ENCODE measurements at regions not wholly inside any gene's neighbourhood (a gene's known extent, or its start where the extent isn't known, plus 50 kb on each side); places are given as distances from the start of the nearest gene placed in this dataset.

- peaks cover 20% of the 10 kb centered on the region for H3K4me1 ChIP-seq (ENCODE audit: low read depth, poor library complexity, severe bottlenecking)
- no peak for TF ChIP-seq CTCF (conservative IDR thresholded peaks at IDR 0.05; ENCODE audit: low read depth, low read length)
- no peak overlapping the region for H3K4me3 ChIP-seq (IDR thresholded peaks at IDR 0.05; ENCODE audit: insufficient read depth, low read depth, low read length)
- no peak overlapping the region for H2AFZ ChIP-seq (ENCODE audit: low read depth)
- no peaks in the 10 kb centered on the region for H4K20me1 ChIP-seq (ENCODE audit: insufficient read depth)
- H3K79me2 ChIP-seq (ENCODE audit: insufficient read depth, low read depth): no peaks in the 10 kb centered on the region
- H3K4me2 ChIP-seq: no peak overlapping the region
- no peaks in the 10 kb centered on the region for H3K36me3 ChIP-seq (ENCODE audit: insufficient read depth)
- H3K27ac ChIP-seq: no peak overlapping the region
- no peak overlapping the region for H3K9ac ChIP-seq
- H3K27me3 ChIP-seq (ENCODE audit: insufficient read depth, low read depth): no peaks in the 10 kb centered on the region
These were observed 152.2 kb upstream of the RGS6 start for GRCh38 chr14:71780075-71780474.

GRCh38 chr14:71780822-71781221, 151.4 kb upstream of the RGS6 start:
- H3K36me3 ChIP-seq (ENCODE audit: insufficient read depth): no peaks in the 10 kb centered on the region
- H2AFZ ChIP-seq (ENCODE audit: low read depth): no peak overlapping the region
- no peaks in the 10 kb centered on the region for H3K79me2 ChIP-seq (ENCODE audit: insufficient read depth, low read depth)
- H3K27ac ChIP-seq: no peak overlapping the region
- no peak overlapping the region for H3K9ac ChIP-seq
- no peak overlapping the region for H3K4me3 ChIP-seq (IDR thresholded peaks at IDR 0.05; ENCODE audit: insufficient read depth, low read depth, low read length)
- no peaks in the 10 kb centered on the region for H3K27me3 ChIP-seq (ENCODE audit: insufficient read depth, low read depth)
- no peak for TF ChIP-seq CTCF (conservative IDR thresholded peaks at IDR 0.05; ENCODE audit: low read depth, low read length)
- no peak overlapping the region for H3K4me2 ChIP-seq
- H4K20me1 ChIP-seq (ENCODE audit: insufficient read depth): no peaks in the 10 kb centered on the region
- peaks cover 20% of the 10 kb centered on the region for H3K4me1 ChIP-seq (ENCODE audit: low read depth, poor library complexity, severe bottlenecking)

- no peak for TF ChIP-seq CTCF (conservative IDR thresholded peaks at IDR 0.05; ENCODE audit: low read depth, low read length)
- no peak overlapping the region for H3K4me3 ChIP-seq (IDR thresholded peaks at IDR 0.05; ENCODE audit: insufficient read depth, low read depth, low read length)
- no peak overlapping the region for H3K4me2 ChIP-seq
- H3K9ac ChIP-seq: no peak overlapping the region
- H3K27me3 ChIP-seq (ENCODE audit: insufficient read depth, low read depth): no peaks in the 10 kb centered on the region
- no peaks in the 10 kb centered on the region for H3K36me3 ChIP-seq (ENCODE audit: insufficient read depth)
- no peaks in the 10 kb centered on the region for H3K4me1 ChIP-seq (ENCODE audit: low read depth, poor library complexity, severe bottlenecking)
- H4K20me1 ChIP-seq (ENCODE audit: insufficient read depth): no peaks in the 10 kb centered on the region
- H2AFZ ChIP-seq (ENCODE audit: low read depth): no peak overlapping the region
- no peaks in the 10 kb centered on the region for H3K79me2 ChIP-seq (ENCODE audit: insufficient read depth, low read depth)
- no peak overlapping the region for H3K27ac ChIP-seq
These were observed 149.1 kb upstream of the RGS6 start for GRCh38 chr14:71783088-71783487.

GRCh38 chr14:71783786-71784185, 148.4 kb upstream of the RGS6 start:
- no peak overlapping the region for H3K9ac ChIP-seq
- H3K4me3 ChIP-seq (IDR thresholded peaks at IDR 0.05; ENCODE audit: insufficient read depth, low read depth, low read length): no peak overlapping the region
- H4K20me1 ChIP-seq (ENCODE audit: insufficient read depth): no peaks in the 10 kb centered on the region
- TF ChIP-seq CTCF (conservative IDR thresholded peaks at IDR 0.05; ENCODE audit: low read depth, low read length): no peak
- H3K4me2 ChIP-seq: no peak overlapping the region
- H3K27me3 ChIP-seq (ENCODE audit: insufficient read depth, low read depth): no peaks in the 10 kb centered on the region
- H3K4me1 ChIP-seq (ENCODE audit: low read depth, poor library complexity, severe bottlenecking): no peaks in the 10 kb centered on the region
- no peaks in the 10 kb centered on the region for H3K79me2 ChIP-seq (ENCODE audit: insufficient read depth, low read depth)
- H2AFZ ChIP-seq (ENCODE audit: low read depth): no peak overlapping the region
- no peak overlapping the region for H3K27ac ChIP-seq
- no peaks in the 10 kb centered on the region for H3K36me3 ChIP-seq (ENCODE audit: insufficient read depth)

GRCh38 chr14:71789005-71789404, 143.2 kb upstream of the RGS6 start:
- Histone ChIP-seq H3K79me2 (ENCODE audit: insufficient read depth, low read depth) (no peaks in the 10 kb centered on the region), H3K27ac (no peak overlapping the region), H3K9ac (no peak overlapping the region), H3K4me2 (no peak overlapping the region), H3K4me1 (ENCODE audit: low read depth, poor library complexity, severe bottlenecking) (no peaks in the 10 kb centered on the region), H4K20me1 (ENCODE audit: insufficient read depth) (no peaks in the 10 kb centered on the region), H3K4me3 (IDR thresholded peaks at IDR 0.05; ENCODE audit: insufficient read depth, low read depth, low read length) (no peak overlapping the region), H3K36me3 (ENCODE audit: insufficient read depth) (no peaks in the 10 kb centered on the region), H2AFZ (ENCODE audit: low read depth) (no peak overlapping the region), H3K27me3 (ENCODE audit: insufficient read depth, low read depth) (no peaks in the 10 kb centered on the region)
- no peak for TF ChIP-seq CTCF (conservative IDR thresholded peaks at IDR 0.05; ENCODE audit: low read depth, low read length)
